HG02763 (cell line): ENCODE measurements at regions not wholly inside any gene's neighbourhood (a gene's known extent, or its start where the extent isn't known, plus 50 kb on each side); places are given as distances from the start of the nearest gene placed in this dataset.
"Not testable (repeated sequence)": the region's sequence is repeated elsewhere in the genome, so short reads cannot be mapped to it uniquely, and the experiment has no call there.

Experiments
- ATAC-seq: cut with Tn5 transposase; IDR thresholded peaks from one replicate; pipeline ENCODE4 v1.9.1; 2021; ENCODE audit warnings: mild to moderate bottlenecking, moderate library complexity; ENCODE audit not compliant: unreplicated experiment

DNA sequence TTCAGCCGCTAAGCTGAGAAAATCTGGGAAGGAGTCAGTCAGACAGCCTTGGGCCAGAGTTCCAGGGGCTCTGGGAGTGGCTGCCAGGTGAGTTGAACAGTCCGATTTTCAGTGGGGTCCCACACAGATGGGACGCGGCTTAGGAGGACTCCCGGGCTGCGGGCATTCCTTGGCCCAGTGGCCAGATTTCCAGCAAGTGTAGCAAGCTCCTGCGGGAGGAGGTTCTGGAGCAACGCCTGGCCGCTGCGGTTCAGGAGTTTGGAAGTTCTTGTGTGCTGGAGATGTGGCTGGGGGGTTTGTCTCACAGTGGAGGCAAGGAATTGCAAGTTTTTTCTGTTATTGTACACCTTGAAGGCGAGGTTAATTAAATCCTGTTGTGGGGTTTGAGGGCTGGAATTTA lies 1020.1 kb upstream of the MANEA start:
- not testable (repeated sequence) for ATAC-seq

GRCh38 chr6:94548201-94548600 lies 1029.1 kb upstream of the MANEA start:
- no peak for ATAC-seq

DNA sequence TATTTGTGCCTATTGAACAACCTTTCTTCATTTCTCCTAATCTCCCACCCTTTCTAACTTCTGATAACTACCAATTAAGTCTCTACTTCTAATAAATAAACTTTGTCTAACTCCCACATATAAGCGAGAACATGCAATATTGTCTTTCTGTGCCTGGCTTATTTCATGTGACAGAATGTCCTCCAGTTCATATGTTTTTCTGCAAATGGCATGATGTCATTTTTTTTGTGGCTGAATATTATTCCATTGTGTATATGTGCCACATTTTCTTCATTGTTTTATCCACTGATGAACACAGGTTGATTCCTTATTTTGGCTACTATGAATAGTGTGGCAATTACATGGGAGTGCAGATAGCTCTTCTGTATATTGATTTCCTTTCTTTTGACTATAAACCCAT lies 1041.5 kb upstream of the MANEA start:
- ATAC-seq, result no peak

DNA sequence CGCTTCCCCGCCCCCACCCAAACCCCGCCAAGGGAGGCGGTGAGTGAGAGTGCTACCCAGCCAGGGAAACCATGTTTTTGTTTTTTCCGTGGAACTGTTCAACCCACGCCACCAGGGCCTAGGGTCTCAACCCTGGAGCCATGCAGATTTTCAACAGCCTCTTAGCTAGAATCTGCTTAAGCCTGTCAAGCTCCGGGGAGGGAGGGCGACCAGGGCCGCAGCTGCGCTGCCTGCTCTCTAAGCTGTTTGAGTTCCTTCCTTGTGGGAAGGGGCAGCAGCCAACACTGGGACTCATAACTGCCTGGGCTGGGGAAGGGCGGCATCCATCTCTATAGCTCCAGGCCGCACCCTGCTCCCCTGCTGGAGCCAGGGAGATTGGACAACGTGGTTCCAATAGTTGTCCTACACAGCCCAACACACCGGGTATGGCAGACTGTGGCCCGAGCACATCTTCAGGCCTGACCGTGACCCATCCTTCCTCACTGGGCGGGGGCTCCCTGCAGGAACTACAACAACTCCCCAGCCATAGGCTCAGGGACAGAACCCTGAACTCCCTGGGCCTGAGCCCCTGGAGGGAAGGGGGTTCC lies 1065.7 kb upstream of the MANEA start:
- ATAC-seq, result no peak

- ATAC-seq, result no peak
These were observed 1066.5 kb upstream of the MANEA start for GRCh38 chr6:94510877-94511276.

DNA sequence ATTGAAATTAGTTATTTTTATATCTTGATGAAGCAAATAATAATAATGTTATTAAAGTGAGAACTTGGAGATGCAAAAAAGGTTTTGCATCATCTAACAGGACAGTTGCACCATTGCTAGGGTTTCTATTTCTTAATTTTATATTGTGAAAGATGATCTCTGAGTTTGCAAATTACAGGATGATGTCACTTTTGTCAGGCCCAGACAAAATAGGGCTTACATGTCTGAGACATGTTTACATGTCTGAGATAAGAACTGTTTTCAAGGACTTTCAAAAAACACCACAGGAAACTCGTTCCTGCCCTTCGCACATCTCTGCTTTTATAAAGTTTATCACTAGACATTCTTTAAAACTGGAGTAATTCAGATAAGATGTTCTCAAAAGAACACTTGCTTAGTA lies 1075.8 kb upstream of the MANEA start:
- no peak for ATAC-seq

DNA sequence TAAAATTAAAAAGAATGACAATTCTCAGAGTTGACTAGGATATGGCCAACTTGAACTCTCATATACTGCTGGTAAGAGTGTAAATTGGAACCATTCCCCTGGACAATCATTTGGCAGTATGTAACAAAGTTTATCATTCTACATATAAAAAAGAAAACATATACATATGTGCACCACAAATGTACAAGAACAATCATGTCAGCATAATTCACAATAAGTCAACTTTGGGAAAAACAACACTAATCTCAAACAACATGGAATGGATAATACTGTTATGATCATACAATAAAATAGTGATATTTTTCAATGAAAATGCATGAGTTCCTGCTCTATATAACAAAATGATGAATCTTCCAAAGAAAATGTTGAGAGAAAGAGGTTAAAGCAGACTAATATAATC lies 1078.7 kb upstream of the EPHA7 start:
- no peak for ATAC-seq

- ATAC-seq, result no peak
These were observed 1075.1 kb upstream of the EPHA7 start for GRCh38 chr6:94494500-94494899.

DNA sequence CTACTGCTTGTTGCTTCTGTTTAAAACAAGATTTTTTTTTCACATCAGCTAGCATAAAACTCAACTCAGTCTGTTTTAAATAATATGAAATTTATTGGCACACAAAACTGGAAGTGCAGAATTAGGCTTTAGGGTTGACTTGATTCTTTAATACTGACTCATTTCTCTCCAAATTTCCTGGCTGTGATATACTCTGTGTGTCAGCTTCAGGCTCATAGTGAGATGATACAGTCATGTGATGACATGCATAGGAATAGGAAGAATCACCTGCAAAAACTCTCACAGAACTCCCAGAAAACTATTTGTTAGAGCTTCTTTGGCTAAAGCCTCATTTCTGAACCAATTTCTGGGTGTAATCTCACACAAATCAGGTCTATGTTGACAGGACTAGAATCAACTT lies 1068.0 kb upstream of the EPHA7 start:
- ATAC-seq, result no peak

DNA sequence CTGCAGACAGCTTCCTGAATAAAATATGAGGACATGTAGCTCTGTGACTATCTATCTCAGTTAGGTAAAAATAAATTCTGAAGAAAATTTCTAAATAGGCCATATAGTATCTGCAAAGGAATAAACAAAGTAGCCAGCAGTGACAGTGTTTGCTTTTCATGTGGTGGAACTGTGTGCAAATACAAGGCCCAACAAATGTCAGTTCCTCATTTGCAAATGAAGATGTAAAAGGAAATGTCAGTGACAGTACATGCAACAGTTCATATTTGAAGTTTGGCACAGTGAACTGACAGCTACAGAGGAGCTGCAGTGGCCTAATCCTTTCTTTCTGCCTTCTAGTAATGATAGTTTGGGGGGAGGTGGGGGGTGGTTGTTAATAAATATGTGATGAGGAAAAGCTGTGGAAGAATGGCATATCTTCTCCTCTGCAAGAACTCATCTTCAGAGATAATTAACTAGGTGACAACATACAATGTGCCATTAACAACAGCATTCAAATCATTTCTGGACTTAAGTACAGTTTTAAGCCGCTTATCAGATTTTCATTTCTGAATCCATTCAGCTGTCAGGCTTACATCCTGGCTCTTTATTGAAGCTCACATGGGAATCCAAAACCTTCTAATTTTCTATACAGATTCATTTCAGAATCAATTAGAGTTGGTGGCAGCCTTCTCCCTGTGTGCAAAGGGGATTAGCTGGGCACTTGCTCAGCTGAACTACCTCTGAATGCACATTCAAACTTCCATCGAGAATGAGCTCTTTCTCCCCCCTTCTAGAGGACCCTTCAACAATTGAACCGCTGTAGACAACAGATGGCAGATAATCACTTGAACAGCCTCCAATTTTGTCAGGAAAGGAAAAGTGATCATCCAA lies 1059.0 kb upstream of the EPHA7 start:
- ATAC-seq, result no peak

DNA sequence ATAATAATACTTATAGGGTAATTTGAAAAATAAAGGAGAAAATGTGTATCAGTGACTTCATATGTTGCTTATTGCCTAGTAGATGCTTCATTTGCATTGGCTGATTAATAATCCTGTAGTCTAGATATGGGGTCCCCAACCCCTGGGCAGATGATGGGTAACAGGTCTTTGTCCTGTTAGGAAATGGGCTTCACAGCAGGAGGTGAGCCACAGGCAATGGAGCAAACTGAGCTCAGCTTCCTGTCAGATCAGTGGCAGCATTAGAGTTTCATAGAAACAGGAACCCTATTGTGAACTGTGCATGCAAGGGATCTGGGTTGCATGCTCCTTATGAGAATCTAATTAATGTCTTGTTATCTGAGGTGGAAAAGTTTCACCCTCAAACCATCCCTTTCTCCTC lies 1049.5 kb upstream of the EPHA7 start:
- no peak for ATAC-seq

GRCh38 chr6:94464018-94464510 lies 1044.7 kb upstream of the EPHA7 start:
- no peak for ATAC-seq

GRCh38 chr6:94463306-94463705 lies 1043.9 kb upstream of the EPHA7 start:
- ATAC-seq, result no peak

DNA sequence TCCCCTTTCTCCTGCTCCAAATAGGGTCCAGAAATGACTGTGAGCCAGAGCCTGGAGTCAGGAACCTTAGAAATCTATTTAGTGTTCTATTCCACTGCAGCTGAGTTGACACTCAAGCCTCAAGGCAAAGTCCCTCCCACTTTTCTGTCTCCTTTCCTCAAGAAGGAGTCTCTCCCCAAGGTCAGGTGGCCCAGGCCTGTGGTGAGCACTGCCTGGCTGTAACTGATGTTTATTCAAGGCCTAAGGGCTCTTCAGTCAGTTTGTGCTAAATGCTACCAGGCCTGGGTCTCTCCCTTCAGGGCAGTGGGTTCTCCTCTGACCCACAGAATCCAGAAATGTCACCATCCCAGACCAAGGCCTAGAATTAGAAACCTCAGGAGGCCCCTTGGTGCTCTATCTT lies 1042.9 kb upstream of the EPHA7 start:
- no peak for ATAC-seq

DNA sequence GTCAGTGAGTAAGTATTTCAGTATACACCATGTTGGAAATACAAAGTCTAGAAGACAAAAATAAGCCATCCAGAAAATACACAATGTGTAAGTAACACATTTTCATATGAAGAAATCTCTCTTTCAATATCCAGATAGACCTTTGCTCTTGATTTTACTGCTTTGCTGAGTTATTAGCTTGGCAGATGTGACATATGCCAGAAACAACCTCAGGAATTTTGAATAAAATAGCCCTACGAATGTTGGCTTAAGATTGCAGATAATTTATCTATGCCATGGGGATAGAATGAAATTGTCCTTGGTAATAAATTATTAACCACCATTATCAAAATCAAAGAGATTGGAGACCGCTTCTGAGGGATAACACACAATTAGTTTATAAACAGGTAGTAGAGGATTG lies 1036.9 kb upstream of the EPHA7 start:
- no peak for ATAC-seq

- ATAC-seq, result no peak
These were observed 1034.9 kb upstream of the EPHA7 start for GRCh38 chr6:94454231-94454630.

DNA sequence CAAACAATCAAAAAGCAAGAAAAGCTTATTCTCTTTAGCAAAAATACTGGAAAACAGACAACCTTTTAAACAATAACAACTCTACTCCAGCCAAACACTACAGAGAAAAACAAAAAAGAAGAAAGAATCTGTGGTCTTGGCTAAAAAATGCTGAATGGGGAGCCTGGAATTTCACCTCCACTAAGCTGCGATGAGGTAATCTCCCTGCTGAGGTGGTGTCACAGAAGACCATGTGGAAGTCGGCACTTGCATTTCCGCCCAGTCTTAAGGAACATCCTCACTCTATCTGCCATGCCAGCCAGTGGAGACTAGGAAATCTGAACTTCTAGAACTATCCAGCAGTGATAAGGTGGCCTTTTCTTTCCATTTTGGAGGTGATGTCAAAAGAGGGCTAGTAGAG lies 1026.8 kb upstream of the EPHA7 start:
- no peak for ATAC-seq

DNA sequence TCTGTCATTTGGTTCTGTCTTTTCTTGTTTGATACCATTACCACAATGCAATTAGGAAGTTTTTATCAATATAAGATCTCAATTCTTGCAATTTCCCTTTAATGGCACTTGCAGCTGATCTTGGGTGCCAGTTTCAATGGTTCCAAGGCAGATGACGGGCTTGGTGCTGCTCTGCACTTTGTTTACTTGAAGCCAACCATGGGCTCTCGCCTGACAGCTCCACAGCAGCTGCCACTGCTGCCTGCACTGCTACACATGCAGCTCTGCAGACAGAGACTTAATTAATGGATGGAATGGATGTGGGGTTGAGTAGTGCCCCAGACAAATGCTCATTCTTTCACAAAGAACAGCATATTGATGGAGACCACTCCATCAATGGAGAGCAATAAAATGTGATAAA lies 1024.3 kb upstream of the EPHA7 start:
- no peak for ATAC-seq

DNA sequence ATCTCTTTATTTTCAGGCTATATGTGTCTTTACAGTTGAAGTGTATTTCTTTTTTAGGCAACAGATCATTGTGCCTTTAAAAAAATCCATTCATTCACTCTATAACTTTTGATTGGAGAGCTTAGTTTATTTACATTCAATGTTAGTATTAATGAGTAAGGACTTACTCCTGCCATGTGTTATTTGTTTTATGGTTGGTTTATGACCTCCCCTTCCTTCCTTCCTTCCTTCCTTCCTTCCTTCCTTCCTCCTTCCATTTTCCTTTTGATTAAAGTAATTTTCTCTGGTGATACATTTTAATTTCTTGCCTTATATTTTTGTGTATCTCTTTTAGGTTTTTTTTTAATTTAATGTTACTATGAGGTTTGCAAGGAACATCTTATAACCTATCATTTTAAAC lies 1005.3 kb upstream of the EPHA7 start:
- ATAC-seq, result no peak

- no peak for ATAC-seq
These were observed 998.0 kb upstream of the EPHA7 start for GRCh38 chr6:94417363-94417762.

GRCh38 chr6:94414041-94414440 lies 994.7 kb upstream of the EPHA7 start:
- no peak for ATAC-seq

GRCh38 chr6:94401311-94401710 lies 982.0 kb upstream of the EPHA7 start:
- no peak for ATAC-seq
